HG03025 (cell line): ENCODE measurements at regions not wholly inside any gene's neighbourhood (a gene's known extent, or its start where the extent isn't known, plus 50 kb on each side); places are given as distances from the start of the nearest gene placed in this dataset.

Experiments used
- ATAC-seq: cut with Tn5 transposase; IDR thresholded peaks from one replicate; pipeline ENCODE4 v1.9.1; 2021; ENCODE audit warnings: mild to moderate bottlenecking, moderate library complexity; ENCODE audit not compliant: unreplicated experiment, low FRiP score

DNA sequence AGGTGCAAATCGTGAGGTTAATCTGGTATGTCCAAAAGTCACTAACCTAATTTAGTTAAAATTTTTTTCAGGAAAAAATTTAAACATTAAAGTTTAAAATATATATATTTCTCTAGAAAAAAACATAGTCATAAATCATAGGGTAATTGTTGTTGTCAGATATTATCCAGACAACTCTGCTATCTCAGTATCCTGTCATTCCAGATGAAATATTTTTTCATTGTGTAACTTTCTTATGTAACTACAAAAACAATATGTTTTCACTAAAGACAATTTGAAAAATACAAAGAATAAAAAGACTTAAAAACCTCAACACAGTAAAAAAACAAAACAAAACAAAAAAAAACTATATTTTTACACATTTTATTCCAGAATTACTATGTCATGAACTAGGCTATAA, 57.6 kb downstream of the TENT5A start:
- no peak for ATAC-seq

DNA sequence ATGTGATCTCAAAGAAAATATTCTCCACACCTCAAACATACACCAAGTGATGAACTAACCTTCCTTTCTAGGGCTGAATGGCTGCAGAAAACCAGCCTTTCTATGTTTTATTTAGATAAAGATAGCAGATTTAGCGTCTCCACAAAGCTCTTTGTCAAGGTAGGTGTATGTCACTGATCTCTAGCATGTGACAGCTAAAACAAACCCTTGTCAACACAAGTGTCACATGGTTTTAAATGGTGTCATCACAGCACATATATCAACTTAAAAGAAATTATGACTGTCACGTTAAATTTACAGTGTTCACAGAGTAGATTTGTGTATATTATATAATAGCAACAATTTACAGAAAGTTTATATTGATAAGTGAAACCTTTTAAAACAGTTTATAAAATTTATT, 58.3 kb downstream of the TENT5A start:
- ATAC-seq: no peak

DNA sequence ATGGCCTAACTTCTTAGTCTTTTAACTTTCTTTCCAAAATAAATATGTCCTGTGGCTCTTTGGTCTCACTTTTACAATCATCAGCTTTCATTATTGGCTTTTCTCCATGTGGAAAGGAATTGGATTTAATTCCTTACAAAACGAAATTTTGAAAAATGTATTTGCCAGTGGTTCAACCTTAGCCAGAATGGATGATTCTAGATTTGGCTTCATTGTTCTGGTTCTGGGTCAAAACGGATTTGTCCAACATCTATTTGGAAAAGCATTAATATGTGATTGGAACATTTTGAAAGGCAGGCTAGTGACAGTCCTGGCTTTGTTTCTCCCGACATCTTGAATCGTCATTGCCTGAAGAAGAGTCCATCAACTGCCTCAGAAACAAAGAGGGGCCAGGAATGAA, 59.2 kb downstream of the TENT5A start:
- ATAC-seq: no peak

- ATAC-seq: no peak
Measured at GRCh38 chr6:81690073-81690472, 62.4 kb downstream of the TENT5A start.

DNA sequence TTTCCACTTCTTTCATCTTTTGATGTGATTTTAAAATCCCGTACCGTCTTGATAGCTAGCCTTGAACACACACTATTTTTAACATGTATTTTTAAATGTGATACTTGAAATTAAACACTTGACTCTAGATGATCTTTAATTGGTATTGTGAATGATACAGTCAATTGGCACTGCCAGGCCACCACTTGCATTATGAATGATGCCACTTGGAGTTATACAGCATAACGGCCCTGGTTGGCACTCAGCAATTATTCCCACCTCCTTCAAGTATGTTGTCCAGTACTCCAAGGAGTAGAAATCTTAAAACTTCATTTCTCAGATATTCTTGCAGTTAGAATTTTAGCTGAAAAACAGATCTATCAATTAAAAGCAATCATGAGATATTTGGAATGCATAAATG, 62.9 kb downstream of the TENT5A start:
- no peak for ATAC-seq

DNA sequence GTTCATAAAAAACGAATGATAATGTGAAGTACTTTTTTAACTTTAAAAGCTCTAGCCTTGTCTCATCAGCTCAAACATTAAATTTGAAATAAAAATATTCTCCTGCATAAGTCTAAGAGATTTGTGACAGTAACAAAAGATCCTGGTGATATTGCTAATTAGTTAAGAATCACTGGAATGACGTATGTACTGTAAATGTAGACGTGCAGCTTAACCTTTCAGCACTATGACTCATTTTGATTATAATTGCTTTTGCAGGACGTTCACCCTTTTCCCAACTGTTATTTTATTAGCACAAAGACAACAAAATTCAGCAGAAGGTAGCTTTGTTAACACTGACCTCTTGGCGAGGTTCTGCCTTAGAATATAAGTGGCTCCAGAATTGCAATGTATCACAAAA, 68.6 kb downstream of the TENT5A start:
- ATAC-seq: no peak

- no peak for ATAC-seq
Measured at GRCh38 chr6:81682858-81683620, 69.4 kb downstream of the TENT5A start.

- no peak for ATAC-seq
Measured at GRCh38 chr6:81682235-81682795, 70.2 kb downstream of the TENT5A start.

DNA sequence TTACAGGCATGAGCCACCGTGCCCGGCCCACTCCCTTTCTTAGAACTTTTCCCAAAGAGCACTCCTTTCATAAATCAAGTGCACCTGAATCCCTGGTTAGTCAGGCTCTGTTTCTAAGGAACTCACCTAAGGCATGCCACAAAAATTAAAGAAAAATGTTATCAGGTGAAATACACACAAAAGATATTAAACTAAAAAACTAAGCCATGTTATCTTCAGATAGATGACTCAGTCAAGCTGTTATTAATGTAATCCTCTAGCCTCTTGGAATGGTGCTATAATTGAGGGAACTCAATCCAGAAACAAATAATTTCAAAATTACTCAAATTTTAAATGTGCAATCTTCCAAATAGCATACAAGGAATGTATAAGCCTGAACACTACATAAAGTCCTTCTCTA, 83.0 kb downstream of the TENT5A start:
- ATAC-seq: no peak

- no peak for ATAC-seq
Measured at GRCh38 chr6:81668615-81669047, 83.8 kb downstream of the TENT5A start.

- ATAC-seq: no peak
Measured at GRCh38 chr6:81666481-81666880, 86.0 kb downstream of the TENT5A start.

GRCh38 chr6:81656231-81656630, 96.2 kb downstream of the TENT5A start:
- no peak for ATAC-seq

- ATAC-seq: no peak
Measured at GRCh38 chr6:81655696-81656095, 96.8 kb downstream of the TENT5A start.

DNA sequence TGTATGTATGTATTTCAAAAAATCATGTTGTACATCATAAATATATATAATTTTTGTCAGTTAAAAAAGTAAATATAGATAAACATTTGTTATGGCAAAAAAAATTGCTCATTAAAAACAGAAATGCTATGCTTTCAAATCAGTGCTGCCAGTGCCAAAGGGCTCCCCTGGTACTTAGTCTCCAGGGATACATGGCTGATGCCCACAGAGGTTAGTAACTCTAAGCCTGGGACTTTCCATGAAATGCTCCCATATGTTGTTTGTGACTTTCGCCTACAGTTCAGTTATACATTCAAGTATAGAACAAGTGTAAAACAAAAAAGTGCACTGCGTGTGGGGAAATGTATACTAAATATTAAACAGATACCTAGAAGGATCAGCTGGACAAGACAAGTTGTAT, 104.0 kb downstream of the TENT5A start:
- ATAC-seq: no peak

GRCh38 chr6:81643156-81643555, 109.3 kb downstream of the TENT5A start:
- no peak for ATAC-seq

GRCh38 chr6:81640891-81641290, 111.6 kb downstream of the TENT5A start:
- ATAC-seq: no peak

DNA sequence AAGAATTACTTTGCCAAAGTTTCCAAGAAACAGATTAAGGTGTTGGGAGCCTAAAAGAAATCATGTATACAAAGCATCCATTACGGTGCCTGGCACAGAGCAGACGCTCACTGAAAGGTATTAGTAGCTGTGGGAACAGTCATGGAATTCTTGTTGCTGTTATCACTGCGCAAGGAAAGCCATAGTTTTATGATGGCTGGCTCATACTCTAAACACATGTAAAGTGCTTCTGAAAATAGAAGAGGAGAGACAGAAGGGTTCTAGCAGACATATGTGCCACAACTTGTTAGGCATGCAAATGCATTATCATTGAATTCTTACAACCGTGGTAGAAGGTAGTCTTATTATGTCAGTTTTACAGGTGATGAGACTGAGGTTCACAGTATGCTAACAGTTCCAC, 112.4 kb downstream of the TENT5A start:
- ATAC-seq: no peak

DNA sequence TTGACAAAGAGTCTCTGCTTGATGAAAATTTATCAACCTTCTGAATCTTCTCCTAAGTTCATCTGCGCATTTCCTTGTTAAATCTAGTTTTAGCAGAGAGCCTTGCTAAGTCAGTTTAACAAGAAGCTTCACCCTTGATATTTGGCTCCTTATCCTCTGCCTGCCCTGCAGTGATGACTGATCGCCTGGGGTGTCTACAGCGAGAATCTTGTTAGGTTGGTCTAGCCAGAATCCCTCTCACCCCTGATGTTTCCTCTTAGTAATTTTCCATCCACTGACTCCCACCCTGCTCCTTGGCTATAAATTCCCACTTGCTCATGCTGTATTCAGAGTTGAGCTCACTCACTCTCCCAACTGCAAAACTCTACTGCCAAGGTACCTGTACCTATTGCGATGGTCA, 114.1 kb downstream of the TENT5A start:
- no peak for ATAC-seq

DNA sequence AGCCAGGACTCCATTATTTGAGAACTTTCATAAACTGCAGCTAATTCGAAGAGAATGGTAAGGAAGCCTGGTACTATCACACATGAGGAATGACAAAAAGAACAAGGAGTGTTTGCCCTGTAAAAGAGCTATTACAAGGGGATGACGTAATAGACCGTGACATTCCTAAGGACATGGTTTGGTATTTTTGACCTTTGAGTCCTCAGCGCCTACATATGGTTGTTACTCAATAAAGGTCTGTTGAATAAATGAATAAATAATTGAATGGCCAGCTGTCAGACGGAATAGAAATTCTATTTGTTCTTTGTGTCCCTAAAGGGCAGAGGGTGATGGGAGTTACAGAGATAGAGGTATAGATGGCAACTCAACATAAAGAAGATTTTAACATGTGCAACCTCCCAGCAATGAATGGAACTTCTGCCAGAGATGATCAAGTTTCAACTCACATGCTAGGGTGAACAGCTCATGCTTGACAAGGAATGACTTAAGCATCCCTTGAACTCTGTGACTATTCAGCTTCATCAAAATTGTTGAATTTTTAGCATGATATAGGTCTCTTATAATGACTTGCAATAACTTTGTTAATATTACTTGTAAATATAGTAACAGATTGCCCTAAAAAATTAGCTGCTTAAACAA, 115.4 kb downstream of the TENT5A start:
- no peak for ATAC-seq

DNA sequence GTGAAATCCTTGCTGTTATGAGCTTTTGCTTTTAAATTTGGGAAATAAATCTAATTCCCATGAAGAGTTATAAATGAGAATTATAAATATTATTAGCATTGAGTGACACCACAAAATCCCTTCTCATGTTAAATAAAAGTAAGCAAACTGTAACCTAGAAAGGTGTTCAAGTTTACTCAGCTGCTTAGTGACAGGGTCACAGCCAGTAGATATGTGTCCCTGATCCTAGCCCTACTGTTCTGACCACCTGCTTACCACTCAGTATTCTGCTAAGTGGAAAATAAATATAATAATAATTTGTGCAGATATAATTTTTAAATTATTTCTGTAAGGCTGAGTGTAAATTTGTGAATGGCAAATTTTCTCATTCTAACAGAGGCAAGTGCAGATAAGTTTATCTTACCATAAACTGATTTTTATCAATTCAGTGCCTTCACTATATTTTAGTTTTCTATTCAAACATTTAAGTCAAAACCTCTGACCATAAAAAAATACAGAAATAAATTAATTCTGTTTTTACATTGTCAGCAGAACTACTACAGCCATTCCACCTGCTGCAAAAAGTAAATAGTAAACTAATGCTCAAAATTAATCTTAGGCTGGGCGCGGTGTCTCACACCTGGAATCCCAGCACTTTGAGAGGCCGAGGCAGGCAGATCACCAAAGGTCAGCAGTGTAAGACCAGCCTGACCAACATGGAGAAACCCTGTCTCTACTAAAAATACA, 118.2 kb downstream of the TENT5A start:
- no peak for ATAC-seq

DNA sequence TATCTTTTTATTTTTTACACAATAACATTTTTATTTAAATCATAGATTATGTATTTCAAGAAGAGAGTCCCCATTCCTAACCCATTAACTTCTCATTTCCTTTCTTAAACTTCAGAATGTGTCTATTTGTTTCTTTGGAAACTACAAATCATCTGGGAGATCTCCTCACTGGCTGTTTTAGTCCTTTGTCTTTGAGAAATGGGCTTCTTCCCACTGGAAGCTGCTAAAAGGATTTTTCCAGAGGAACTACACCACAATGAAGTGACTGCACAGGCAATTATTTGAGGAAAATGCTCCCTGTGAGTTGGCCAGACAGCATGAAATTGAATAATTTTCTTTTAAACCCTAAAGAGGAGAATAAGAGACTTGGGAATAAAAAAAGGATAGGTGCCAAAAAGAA, 119.1 kb downstream of the TENT5A start:
- ATAC-seq: no peak
